Adrenal gland (tissue), 9 donors: ENCODE measurements at regions not wholly inside any gene's neighbourhood (a gene's known extent, or its start where the extent isn't known, plus 50 kb on each side); places are given as distances from the start of the nearest gene placed in this dataset.

ENCODE experiments used
- DNase-seq, 7 donors: peaks; one replicate each; pipeline ENCODE4 v3.0.0-alpha.2; 2019 to 2020
- H3K27ac ChIP-seq, 5 donors: fragments of 200-600 bp; sonication (generic) in 4 of 5; 1 replicate in 3 of 5; 2 replicates in 2 of 5; pipeline versions ENCODE4 v1.5.1 to v1.8.0; 2016 to 2020; ENCODE audit warnings: mild to moderate bottlenecking in 1 of 5
- H3K27me3 ChIP-seq: fragments of 200-600 bp; 2 replicates; pipeline ENCODE4 v1.8.0; 2021
- H3K36me3 ChIP-seq, 2 donors: fragments of 200-600 bp; replicated peaks in 1 of 2; 1 replicate in 1 of 2; 2 replicates in 1 of 2; pipeline versions ENCODE4 v1.5.1 to v1.8.0; 2018 to 2022
- H3K4me1 ChIP-seq, 2 donors: fragments of 200-600 bp; replicated peaks in 1 of 2; 1 replicate in 1 of 2; 2 replicates in 1 of 2; pipeline versions ENCODE4 v1.5.1 to v1.8.0; 2018 to 2021
- H3K4me3 ChIP-seq, 4 donors: fragments of 200-600 bp; sonication (generic) in 3 of 4; one replicate each; pipeline ENCODE4 v1.5.1; 2016 to 2018
- H3K9me3 ChIP-seq, 3 donors: fragments of 200-600 bp; sonication (generic) in 1 of 3; replicated peaks in 1 of 3; 1 replicate in 2 of 3; 2 replicates in 1 of 3; pipeline versions ENCODE4 v1.5.1 to v1.8.0; 2016 to 2021
- POLR2A ChIP-seq, 2 donors: fragments of 450-650 bp; IDR thresholded peaks; one replicate each; pipeline ENCODE4 v1.6.1; 2017; ENCODE audit warnings: antibody characterized with exemption in 2 of 2, mild to moderate bottlenecking in 2 of 2, moderate library complexity in 1 of 2
- WGBS, 4 donors: extraction: QIAGEN DNeasy Blood & Tissue Kit in 2 of 4; methylation state at CpG; one replicate each; pipeline versions ENCODE4 v1.1.5 to v1.1.7; 2013 to 2017; 5-methylcytosine and 5-hydroxymethylcytosine counted together
- intact Hi-C, 2 donors: fragments of 100-400 bp; cut with DNase I; formaldehyde crosslinking; loops; one replicate each; pipeline versions ENCODE4 v1.14.1 to v1.15.0; 2022 to 2023
- TF ChIP-seq, protein P1 (sequence below), 6 experiments: fragments of 450-650 bp in 4 of 6; fragments of 200-600 bp in 2 of 6; sonication (generic) in 1 of 6; IDR thresholded peaks; 1 replicate in 5 of 6; 2 replicates in 1 of 6; pipeline versions ENCODE4 v1.5.1 to v1.8.0; 2016 to 2021; ENCODE audit warnings: antibody characterized with exemption in 6 of 6, mild to moderate bottlenecking in 2 of 6, moderate library complexity in 1 of 6
- donor health status: healthy with polysubstance abuse.
- donor health status: Bipolar disorder and iron deficiency.
- donor health status: DM: yes; HTN: yes; CAD: no.
- donor health status: DM: no; HTN: no; CAD: no.
- donor health status: DM: no; HTN: no; CAD: no.

GRCh38 chrX:38973322-38973721 is 172.1 kb downstream of the MID1IP1 start:
- WGBS, 4 donors: 67 to 82% (median 74%) methylated on average over 3 of the region's 3 CpGs
- no peaks in the 10 kb centered on the region for H3K9me3 ChIP-seq
- intact Hi-C loops: no loop called here
- no peak for TF ChIP-seq POLR2A (IDR thresholded peaks at IDR 0.05)
- TF ChIP-seq, protein P1, sequence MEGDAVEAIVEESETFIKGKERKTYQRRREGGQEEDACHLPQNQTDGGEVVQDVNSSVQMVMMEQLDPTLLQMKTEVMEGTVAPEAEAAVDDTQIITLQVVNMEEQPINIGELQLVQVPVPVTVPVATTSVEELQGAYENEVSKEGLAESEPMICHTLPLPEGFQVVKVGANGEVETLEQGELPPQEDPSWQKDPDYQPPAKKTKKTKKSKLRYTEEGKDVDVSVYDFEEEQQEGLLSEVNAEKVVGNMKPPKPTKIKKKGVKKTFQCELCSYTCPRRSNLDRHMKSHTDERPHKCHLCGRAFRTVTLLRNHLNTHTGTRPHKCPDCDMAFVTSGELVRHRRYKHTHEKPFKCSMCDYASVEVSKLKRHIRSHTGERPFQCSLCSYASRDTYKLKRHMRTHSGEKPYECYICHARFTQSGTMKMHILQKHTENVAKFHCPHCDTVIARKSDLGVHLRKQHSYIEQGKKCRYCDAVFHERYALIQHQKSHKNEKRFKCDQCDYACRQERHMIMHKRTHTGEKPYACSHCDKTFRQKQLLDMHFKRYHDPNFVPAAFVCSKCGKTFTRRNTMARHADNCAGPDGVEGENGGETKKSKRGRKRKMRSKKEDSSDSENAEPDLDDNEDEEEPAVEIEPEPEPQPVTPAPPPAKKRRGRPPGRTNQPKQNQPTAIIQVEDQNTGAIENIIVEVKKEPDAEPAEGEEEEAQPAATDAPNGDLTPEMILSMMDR (IDR thresholded peaks at IDR 0.05): no peak
- DNase-seq: no peak
- no peaks in the 10 kb centered on the region for H3K36me3 ChIP-seq
- H3K4me3 ChIP-seq: no peak overlapping the region
- peaks cover 8% of the 10 kb centered on the region for H3K27me3 ChIP-seq
- H3K4me1 ChIP-seq: no peaks in the 10 kb centered on the region
- H3K27ac ChIP-seq: no peak overlapping the region

DNA sequence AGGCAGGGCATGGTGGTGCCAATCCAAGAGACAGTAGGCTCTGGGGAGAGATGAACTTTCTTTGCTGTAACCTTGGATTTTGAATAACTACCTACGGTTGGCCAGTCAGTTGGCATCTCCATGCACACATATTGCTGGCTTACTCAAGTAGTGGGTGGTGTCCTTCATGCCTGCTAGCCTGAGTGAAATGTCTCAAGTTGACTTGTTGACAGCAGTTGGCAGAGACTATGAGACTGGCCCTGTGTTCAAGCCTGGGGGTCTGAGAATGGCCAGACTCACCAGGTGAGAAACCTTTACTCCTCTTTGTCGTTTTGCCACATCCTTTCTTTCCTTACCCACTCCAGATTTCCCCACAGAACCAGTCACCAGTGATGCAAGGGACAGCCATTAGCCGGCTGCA is 173.3 kb downstream of the MID1IP1 start:
- Histone ChIP-seq H3K9me3 (no peaks in the 10 kb centered on the region), H3K4me1 (no peaks in the 10 kb centered on the region), H3K4me3 (no peak overlapping the region), H3K27me3 (peaks cover 8% of the 10 kb centered on the region), H3K27ac (no peak overlapping the region), H3K36me3 (no peaks in the 10 kb centered on the region)
- intact Hi-C loops: no loop called here
- WGBS, 4 donors: 71 to 91% (median 76%) methylated on average over 2 to 3 of the region's 3 CpGs
- DNase-seq: no peak
- TF ChIP-seq, protein P1 (IDR thresholded peaks at IDR 0.05): no peak
- no peak for TF ChIP-seq POLR2A (IDR thresholded peaks at IDR 0.05)

- TF ChIP-seq POLR2A (IDR thresholded peaks at IDR 0.05): no peak
- TF ChIP-seq, protein P1 (IDR thresholded peaks at IDR 0.05): no peak
- Histone ChIP-seq H3K4me3 (no peak overlapping the region), H3K4me1 (no peaks in the 10 kb centered on the region), H3K36me3 (no peaks in the 10 kb centered on the region), H3K27ac (no peak overlapping the region), H3K9me3 (no peaks in the 10 kb centered on the region), H3K27me3 (peaks cover 7% of the 10 kb centered on the region)
- no peak for DNase-seq
- intact Hi-C loops: no loop called here
These were observed 174.2 kb downstream of the MID1IP1 start for GRCh38 chrX:38975368-38975942.

GRCh38 chrX:38982370-38982769 is 181.1 kb downstream of the MID1IP1 start:
- H3K4me3 ChIP-seq: no peak overlapping the region
- WGBS, 4 donors: 73 to 92% (median 82%) methylated on average over 2 to 3 of the region's 3 CpGs
- H3K9me3 ChIP-seq: no peaks in the 10 kb centered on the region
- no peaks in the 10 kb centered on the region for H3K4me1 ChIP-seq
- no peak overlapping the region for H3K27ac ChIP-seq
- DNase-seq: no peak
- intact Hi-C loops: loop anchor here in 1 of 2 donors (10.0 kb wide), 1 partner anchor 218 kb away; no protein-coding TSS in a partner anchor
- TF ChIP-seq, protein P1 (IDR thresholded peaks at IDR 0.05): no peak
- no peak for TF ChIP-seq POLR2A (IDR thresholded peaks at IDR 0.05)
- no peaks in the 10 kb centered on the region for H3K36me3 ChIP-seq
- peaks cover 24% of the 10 kb centered on the region for H3K27me3 ChIP-seq
